ENCODE measurements at regions not wholly inside any gene's neighbourhood (a gene's known extent, or its start where the extent isn't known, plus 50 kb on each side); places are given as distances from the start of the nearest gene placed in this dataset.
"Not testable (repeated sequence)": the region's sequence is repeated elsewhere in the genome, so short reads cannot be mapped to it uniquely, and the experiment has no call there.

DNA sequence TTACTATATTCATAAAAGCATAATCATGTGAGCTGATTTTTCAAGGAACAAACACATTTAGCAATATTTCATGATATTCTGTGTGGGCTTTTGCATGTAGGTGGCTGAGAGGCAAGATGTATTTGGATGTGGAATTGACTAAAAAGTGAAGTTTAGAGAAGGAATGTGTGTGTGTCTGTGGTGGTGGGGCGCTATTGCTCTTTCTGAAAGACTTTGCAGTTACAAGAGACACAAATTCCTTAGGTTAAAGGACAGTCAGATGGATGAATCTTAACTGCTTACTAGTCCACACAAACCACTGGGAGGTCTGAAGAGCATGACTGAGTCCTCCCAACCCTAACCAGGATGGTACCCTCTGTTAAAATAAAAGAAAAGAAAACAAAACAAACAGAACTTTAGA, 200.1 kb downstream of the SDHAF3 start:
- DNase-seq, result peak in 1 of 2 experiments; percentile 14
- no peak overlapping the region for H3K4me3 ChIP-seq
- H3K4me1 ChIP-seq, result no peaks in the 10 kb centered on the region; the same call in 1 of the 2 replicates
- H3K27ac ChIP-seq, result no peak overlapping the region
- H3K9me3 ChIP-seq (replicated peaks), result no peaks in the 10 kb centered on the region
- no peaks in the 10 kb centered on the region for H3K27me3 ChIP-seq
- H3K36me3 ChIP-seq, result no peaks in the 10 kb centered on the region

DNA sequence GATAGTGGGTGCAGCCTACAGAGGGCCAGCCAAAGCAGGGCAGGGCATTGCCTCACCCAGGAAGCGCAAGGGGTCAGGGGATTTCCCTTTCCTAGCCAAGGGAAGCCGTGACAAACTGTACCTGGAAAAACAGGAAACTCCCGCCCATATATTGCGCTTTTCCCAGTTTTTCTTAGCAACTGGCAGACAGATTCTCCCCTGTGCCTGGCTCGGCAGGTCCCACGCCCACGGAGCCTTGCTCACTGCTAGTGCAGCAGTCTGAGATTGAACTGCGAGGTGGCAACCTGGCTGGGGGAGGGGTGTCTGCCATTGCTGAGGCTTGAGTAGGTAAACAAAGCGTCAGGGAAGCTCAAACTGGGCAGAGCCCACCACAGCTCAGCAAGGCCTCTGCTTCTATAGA, 212.4 kb downstream of the SDHAF3 start:
- DNase-seq; H3K27me3 ChIP-seq; H3K27ac ChIP-seq; H3K4me1 ChIP-seq; H3K36me3 ChIP-seq; H3K4me3 ChIP-seq; H3K9me3 ChIP-seq (replicated peaks): not testable (repeated sequence)

DNA sequence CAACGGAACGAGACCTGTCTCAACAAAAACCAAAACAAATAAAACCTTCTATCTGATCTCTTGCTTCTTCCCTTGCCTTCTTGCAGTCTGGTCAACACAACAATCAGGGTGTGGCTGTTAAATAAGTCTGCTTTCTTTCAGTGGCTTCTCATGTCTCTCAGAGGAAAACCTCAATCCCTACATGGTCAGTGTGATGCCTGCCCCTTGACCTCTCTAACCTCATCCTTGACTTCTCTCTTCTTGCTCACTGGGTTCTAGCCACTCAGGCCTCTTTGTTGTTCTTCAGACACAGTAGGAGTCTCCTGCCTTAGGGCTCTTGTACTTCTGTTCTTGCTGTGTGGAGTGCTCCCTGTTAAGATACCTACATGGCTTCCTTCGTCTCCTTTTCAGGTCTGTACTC, 220.4 kb downstream of the SDHAF3 start:
- no peak for DNase-seq
- H3K4me1 ChIP-seq, result no peaks in the 10 kb centered on the region
- no peaks in the 10 kb centered on the region for H3K27me3 ChIP-seq
- no peaks in the 10 kb centered on the region for H3K9me3 ChIP-seq (replicated peaks)
- H3K36me3 ChIP-seq, result no peaks in the 10 kb centered on the region
- H3K4me3 ChIP-seq, result no peak overlapping the region
- no peak overlapping the region for H3K27ac ChIP-seq

DNA sequence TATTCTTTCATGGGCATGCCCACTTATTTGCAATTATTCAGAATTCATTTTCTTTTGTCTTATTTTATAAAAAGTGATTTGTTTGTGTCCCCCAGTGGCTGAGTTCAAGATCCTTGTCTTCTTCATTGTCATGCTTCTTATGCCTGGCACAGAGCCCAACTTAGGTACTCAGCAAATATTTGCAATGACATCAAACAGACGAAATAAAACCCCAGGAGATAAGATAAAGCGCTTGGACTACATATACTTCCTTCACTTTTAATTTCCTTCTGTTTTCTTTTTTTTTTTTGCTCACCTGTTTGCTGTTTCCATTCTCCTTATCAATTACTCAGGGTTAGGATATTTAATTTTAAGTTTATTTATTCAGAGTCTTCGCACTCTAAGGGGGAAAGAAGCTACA, 225.0 kb downstream of the SDHAF3 start:
- no peak for DNase-seq
- H3K4me3 ChIP-seq, result no peak overlapping the region
- no peaks in the 10 kb centered on the region for H3K9me3 ChIP-seq (replicated peaks)
- H3K4me1 ChIP-seq, result no peaks in the 10 kb centered on the region
- no peaks in the 10 kb centered on the region for H3K36me3 ChIP-seq
- no peaks in the 10 kb centered on the region for H3K27me3 ChIP-seq
- no peak overlapping the region for H3K27ac ChIP-seq

DNA sequence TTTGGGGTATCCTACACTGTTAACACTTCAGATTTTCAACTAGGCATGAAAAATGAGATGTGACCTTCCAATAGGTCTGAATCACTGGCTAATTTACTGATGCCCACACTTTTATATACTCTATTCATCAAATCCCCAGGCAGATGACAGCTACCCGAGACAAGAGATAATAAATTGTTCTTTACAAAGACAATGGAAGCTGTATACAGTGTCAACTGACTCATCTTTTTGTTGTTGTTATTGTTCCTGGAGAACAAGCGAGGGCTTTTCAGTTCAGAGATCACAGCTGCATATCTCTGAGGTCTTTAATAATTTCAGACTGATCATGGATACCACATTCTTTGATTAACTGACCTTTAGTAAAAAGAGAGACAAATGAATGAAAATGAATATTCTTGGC, 228.9 kb downstream of the SDHAF3 start:
- no peaks in the 10 kb centered on the region for H3K4me1 ChIP-seq
- no peak overlapping the region for H3K4me3 ChIP-seq
- H3K27ac ChIP-seq, result no peak overlapping the region
- no peaks in the 10 kb centered on the region for H3K9me3 ChIP-seq (replicated peaks)
- DNase-seq, result no peak
- no peaks in the 10 kb centered on the region for H3K36me3 ChIP-seq
- no peaks in the 10 kb centered on the region for H3K27me3 ChIP-seq

DNA sequence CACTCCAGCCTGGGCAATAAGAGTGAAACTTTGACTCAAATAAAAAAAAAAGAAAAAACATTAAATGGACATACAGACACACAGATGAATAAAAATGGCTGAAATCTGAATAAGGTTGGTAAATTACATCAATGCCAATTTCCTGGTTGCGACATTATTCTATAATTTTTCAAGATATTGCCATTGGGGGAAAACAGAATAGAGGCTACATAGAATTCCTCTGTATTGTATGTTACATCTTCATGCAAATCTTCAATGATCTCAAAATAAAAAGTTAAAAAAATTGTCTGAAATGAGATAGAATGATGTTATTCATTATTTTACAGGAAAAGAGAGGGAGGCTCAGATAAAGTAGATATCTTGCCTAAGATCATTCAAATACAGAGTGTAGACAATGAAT, 234.0 kb downstream of the SDHAF3 start:
- no peak for DNase-seq
- Histone ChIP-seq H3K27ac (no peak overlapping the region), H3K4me3 (no peak overlapping the region), H3K9me3 (replicated peaks) (peaks cover 3% of the 10 kb centered on the region; the same call in 1 of the 2 replicates), H3K27me3 (no peaks in the 10 kb centered on the region; the same call in 1 of the 2 replicates), H3K36me3 (no peaks in the 10 kb centered on the region), H3K4me1 (no peaks in the 10 kb centered on the region; the same call in 1 of the 2 replicates)

DNA sequence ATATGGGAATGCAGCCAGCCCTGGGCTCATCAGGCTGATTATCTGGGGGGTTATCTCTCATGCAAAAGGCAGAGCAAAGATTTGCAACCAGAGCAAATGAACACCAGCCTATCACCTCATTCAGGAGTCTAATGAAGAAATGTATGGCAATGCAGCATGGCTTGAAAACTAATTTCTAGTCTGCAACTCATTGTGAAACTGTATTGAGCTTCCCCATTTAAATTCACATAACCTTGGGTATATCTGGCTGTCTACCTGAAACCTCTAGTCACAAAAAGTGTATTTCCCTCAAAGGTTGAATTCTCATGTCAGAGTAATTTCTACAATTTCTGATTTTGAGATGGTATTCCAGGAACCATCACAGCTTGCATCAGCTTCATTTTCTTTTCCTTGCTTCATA, 240.0 kb downstream of the SDHAF3 start:
- DNase-seq, result no peak
- Histone ChIP-seq H3K36me3 (no peaks in the 10 kb centered on the region), H3K27me3 (no peaks in the 10 kb centered on the region; the same call in 1 of the 2 replicates), H3K4me1 (no peaks in the 10 kb centered on the region; the same call in 1 of the 2 replicates), H3K27ac (no peak overlapping the region), H3K9me3 (replicated peaks) (no peaks in the 10 kb centered on the region), H3K4me3 (no peak overlapping the region)

DNA sequence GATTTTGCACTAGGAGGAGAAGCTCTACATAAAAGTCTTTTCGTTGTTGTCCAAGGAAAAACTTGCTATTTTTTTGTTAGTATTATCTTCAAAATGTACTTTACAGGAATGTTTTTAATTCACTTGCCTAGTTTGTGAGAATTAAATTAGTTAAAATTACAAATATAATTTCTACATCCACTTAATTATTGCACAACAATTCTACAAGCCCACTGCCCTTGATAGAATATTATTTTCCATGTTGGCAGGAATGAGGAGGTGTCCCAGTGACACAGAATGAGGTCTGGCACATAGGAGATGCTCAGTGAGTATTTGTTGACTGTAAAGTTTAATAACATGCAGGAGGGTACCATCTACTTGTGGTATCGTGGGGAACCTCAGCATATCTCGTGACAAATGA, 255.4 kb downstream of the SDHAF3 start:
- no peak for DNase-seq
- Histone ChIP-seq H3K4me1 (no peaks in the 10 kb centered on the region), H3K36me3 (no peaks in the 10 kb centered on the region), H3K9me3 (replicated peaks) (no peaks in the 10 kb centered on the region), H3K27me3 (no peaks in the 10 kb centered on the region), H3K4me3 (no peak overlapping the region), H3K27ac (no peak overlapping the region)

DNA sequence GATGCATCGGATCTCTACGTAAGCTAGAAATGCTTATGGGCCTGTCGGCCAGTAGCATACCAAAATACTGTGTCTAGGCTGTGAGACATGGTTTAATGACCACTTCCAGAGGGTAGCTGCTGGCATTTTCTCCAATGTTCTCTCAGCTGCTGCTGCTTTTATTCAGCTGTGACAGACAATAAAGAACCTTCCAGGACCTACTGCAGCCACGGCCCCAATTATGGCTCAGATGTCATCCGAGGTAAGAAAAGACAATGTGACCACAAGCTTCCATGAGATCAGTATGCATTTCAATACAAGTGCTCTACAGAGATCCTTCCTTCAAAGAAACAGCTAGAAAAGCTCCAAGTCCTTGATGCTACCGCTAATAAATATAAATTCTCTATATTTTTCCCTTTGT, 256.2 kb downstream of the SDHAF3 start:
- peak in 1 of 2 experiments; percentile 26 for DNase-seq

DNA sequence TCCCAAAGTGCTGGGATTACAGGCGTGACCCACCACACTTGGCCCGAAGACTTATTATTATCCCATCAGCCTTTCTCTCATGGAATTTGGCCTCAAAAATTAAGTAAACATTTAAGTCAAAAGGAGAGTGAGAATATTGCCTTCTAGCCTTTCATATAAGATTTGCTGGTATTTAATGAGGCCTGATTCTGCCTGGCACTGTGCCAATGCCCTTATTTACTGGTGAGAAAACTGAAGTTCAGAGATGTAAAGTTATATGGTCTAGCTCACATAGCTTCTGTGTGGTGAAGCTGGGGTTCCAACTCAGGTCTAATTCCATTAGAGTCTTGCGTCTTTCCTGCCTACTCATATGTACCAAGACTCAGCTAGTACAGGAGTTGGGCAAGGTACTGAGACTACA, 260.2 kb downstream of the SDHAF3 start:
- Histone ChIP-seq H3K4me3 (no peak overlapping the region), H3K27me3 (no peaks in the 10 kb centered on the region), H3K27ac (no peak overlapping the region), H3K9me3 (replicated peaks) (no peaks in the 10 kb centered on the region), H3K36me3 (no peaks in the 10 kb centered on the region), H3K4me1 (no peaks in the 10 kb centered on the region)
- no peak for DNase-seq

More for the DNA sequence above, 256.2 kb downstream of the SDHAF3 start:
- no peaks in the 10 kb centered on the region for H3K27me3 ChIP-seq
- no peak overlapping the region for H3K4me3 ChIP-seq
- no peaks in the 10 kb centered on the region for H3K36me3 ChIP-seq
- H3K27ac ChIP-seq, result no peak overlapping the region
- H3K9me3 ChIP-seq (replicated peaks), result no peaks in the 10 kb centered on the region
- no peaks in the 10 kb centered on the region for H3K4me1 ChIP-seq

DNA sequence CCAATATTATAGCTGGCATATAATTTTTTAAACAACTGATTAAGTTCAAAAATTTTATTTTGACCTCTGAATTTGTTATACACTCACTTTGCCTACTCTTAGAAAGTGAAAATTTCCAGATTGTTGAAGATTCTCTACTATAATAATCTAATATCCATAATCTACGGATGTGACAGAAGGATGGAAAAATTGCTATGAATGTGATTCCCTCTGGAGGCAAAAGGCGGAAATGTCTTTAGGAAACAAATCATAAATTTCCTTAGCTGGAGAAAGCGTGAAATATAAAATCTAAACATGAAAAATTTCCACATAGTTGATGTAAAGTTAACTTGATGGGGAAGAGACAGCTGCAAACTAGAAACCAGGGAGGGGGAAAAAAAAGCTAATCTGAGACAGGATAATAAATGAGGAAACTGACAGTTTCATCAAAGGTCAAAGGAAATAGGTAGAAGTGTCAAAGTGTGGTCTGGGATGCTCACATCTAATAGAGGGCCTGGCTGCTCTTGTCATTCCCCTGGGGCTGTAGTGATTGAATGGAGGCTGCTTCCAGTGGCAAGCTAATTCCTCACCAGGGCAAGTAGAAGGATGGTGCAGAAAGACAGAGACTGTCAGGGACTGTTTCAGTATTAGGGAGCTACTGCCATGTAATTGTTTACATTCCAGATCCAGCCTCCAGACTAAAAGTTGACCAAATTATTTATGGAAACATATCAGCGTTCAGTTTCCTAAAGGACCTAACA, 264.5 kb downstream of the SDHAF3 start:
- H3K9me3 ChIP-seq (replicated peaks), result no peaks in the 10 kb centered on the region
- H3K27me3 ChIP-seq, result 0 out of 2 replicates have a peak, but pooled peaks cover 3% of the 10 kb centered on the region
- no peak for DNase-seq
- no peak overlapping the region for H3K27ac ChIP-seq
- no peaks in the 10 kb centered on the region for H3K36me3 ChIP-seq
- no peak overlapping the region for H3K4me3 ChIP-seq
- no peaks in the 10 kb centered on the region for H3K4me1 ChIP-seq

DNA sequence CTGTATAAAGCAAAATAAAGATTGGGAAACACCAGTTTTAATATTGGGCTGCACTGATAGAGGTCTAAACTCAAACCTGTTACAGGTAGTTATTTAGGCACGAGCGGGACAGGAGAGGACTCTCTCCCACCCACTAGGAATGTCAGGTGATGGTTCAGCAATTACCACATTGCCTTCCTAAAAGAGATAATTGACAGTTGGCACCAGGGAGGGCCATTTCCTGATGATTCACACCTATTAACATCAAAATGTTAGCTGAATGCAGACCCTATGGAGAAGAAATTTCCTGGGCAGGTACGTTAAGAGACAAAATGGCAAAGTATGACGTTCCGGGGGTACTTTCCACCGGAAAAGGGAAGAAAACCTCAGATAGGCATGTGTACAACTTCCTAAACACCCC, 272.6 kb downstream of the SDHAF3 start:
- Histone ChIP-seq H3K4me1 (no peaks in the 10 kb centered on the region), H3K27ac (no peak overlapping the region), H3K9me3 (replicated peaks) (no peaks in the 10 kb centered on the region), H3K4me3 (no peak overlapping the region), H3K27me3 (no peaks in the 10 kb centered on the region), H3K36me3 (no peaks in the 10 kb centered on the region)
- DNase-seq, result no peak

DNA sequence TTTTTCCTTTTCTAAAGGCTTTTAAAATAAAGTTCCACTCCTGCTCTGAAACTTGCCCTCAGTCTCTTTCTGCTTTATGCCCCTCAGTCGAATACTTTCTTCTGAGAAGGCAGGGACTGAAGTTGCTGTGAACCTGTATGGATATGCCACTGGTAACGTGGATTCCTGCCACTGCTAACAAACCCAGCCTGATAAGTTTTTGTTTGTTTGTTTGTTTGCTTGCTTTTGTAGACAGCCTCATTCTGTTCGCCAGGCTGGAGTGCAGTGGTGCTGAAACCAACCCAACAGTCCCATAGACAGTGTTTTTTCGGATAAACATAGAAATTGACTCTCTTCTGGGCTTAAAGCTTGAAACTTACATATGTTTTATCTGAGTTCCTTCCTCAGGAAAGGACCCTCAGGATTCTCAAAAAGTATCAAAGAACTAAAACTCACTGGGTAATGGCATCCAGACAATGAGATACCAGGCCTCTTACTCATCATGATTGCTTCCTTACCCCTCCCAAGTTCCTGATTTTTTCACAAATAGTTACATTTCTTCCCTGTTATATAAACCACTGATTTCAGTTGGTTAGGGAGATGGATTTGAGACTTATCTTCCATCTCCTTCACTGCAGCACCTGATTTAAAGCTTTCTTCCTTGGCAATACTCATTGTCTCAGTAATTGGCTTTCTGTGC, 273.6 kb downstream of the SDHAF3 start:
- Histone ChIP-seq H3K27me3 (no peaks in the 10 kb centered on the region), H3K36me3 (no peaks in the 10 kb centered on the region), H3K4me3 (no peak overlapping the region), H3K4me1 (no peaks in the 10 kb centered on the region), H3K9me3 (replicated peaks) (no peaks in the 10 kb centered on the region), H3K27ac (no peak overlapping the region)
- DNase-seq, result no peak

DNA sequence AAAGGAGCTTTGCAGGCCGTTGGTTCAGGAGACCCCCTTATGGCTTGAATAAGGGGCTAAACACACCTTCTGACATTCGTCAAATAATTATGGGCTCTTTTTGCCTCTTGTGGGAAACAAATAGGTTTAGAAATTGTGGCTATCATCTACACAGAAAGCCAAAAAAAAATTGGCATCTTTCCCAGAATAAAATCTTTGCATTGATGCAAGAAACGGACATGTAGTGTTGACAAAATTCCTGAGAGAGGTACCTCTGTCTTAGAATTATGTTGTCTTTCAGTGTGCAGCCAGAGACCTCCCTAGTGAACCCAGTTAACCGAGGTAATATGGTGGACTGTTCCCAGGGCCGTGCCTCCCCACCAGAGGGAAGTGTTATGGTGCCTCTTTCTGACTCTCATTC, 283.9 kb downstream of the SDHAF3 start:
- Histone ChIP-seq H3K27me3 (no peaks in the 10 kb centered on the region), H3K4me3 (no peak overlapping the region), H3K9me3 (replicated peaks) (no peaks in the 10 kb centered on the region), H3K36me3 (no peaks in the 10 kb centered on the region), H3K27ac (no peak overlapping the region), H3K4me1 (no peaks in the 10 kb centered on the region)
- no peak for DNase-seq

DNA sequence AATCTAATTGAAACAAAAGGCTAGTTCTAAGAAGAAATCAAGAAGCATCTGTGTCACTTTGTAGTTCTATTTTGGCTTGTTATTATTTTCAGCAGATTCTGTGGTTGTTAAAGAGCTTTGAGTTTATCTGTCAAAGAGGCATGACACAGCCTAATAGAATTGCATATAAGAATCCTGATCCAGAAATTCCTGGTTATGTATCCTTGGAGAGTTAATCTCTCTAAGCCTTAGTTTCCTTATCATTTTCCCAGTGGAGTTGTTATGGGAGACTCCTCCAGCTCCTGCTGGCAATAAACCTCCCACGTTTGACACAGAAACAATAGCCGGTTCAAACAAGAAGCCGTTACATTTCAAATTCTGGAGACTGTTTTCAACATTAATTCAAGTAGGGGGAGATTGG, 288.3 kb downstream of the SDHAF3 start:
- DNase-seq, result no peak
- H3K27me3 ChIP-seq, result 0 out of 2 replicates have a peak, but pooled peaks cover 3% of the 10 kb centered on the region
- no peaks in the 10 kb centered on the region for H3K9me3 ChIP-seq (replicated peaks)
- no peaks in the 10 kb centered on the region for H3K4me1 ChIP-seq
- H3K27ac ChIP-seq, result no peak overlapping the region
- no peak overlapping the region for H3K4me3 ChIP-seq
- no peaks in the 10 kb centered on the region for H3K36me3 ChIP-seq

DNA sequence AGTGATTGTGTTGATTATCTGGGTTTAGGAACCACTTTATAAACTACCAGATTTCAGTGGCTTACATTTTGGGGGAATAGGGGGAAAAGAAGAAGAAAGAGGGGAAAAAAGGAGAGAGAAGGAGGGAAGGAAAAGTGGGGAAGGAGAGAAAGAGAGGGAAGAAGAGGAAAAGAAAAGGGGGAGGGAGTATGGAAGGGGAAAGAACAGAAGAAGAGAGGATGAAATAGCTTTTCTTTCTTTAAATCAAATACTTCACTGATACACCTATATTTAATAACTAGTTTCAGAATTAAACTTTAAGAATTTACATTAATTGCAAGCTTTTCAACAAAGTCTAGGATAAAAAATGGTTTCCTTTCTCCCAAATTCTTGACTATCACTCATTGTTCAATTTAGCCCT, 289.6 kb downstream of the SDHAF3 start:
- no peak for DNase-seq
- Histone ChIP-seq H3K27me3 (0 out of 2 replicates have a peak, but pooled peaks cover 3% of the 10 kb centered on the region), H3K9me3 (replicated peaks) (no peaks in the 10 kb centered on the region), H3K36me3 (no peaks in the 10 kb centered on the region), H3K4me1 (no peaks in the 10 kb centered on the region), H3K4me3 (no peak overlapping the region), H3K27ac (no peak overlapping the region)
